HG02610 (cell line): ENCODE measurements at regions not wholly inside any gene's neighbourhood (a gene's known extent, or its start where the extent isn't known, plus 50 kb on each side); places are given as distances from the start of the nearest gene placed in this dataset.
"Not testable (repeated sequence)": the region's sequence is repeated elsewhere in the genome, so short reads cannot be mapped to it uniquely, and the experiment has no call there.

Source experiments
- ATAC-seq: cut with Tn5 transposase; IDR thresholded peaks from one replicate; pipeline ENCODE4 v1.9.1; 2021; ENCODE audit warnings: mild to moderate bottlenecking, moderate library complexity; ENCODE audit not compliant: unreplicated experiment

DNA sequence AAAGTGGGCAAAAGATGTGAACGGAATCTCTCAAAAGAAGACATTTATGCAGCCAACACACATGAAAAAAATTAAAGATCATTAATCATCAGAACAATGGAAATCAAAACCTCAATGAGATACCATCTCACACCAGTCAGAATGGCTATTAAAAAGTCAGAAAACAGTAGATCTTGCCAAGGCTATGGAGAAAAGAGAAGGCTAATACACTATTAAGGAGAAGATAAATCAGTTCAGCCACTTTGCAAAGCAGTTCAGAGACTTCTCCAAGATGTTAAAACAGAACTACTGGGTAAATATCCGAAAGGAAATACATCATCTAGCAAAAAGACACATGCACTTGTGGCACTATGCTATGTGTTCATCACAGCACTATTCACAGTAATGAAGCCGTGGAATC lies 388.2 kb upstream of the LUZP2 start:
- no peak for ATAC-seq

DNA sequence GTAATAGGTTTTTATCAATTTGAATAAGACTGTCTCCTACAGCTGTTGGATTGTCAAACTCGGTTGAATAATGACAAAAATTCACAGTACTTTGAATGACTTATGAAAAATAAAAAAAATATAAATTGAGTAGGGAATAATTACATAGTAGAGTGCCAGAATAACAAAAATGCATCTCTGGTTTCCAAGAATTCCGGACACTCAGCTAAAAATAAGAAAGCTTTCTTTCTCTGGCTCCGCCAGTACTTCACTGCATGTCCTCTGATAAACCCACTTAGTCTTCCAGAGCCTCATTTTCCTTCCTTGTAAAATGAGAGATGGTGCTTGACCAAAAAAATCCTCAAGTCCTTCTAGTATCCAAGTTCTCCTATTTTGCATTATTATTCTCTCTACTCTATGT lies 374.6 kb upstream of the LUZP2 start:
- no peak for ATAC-seq

DNA sequence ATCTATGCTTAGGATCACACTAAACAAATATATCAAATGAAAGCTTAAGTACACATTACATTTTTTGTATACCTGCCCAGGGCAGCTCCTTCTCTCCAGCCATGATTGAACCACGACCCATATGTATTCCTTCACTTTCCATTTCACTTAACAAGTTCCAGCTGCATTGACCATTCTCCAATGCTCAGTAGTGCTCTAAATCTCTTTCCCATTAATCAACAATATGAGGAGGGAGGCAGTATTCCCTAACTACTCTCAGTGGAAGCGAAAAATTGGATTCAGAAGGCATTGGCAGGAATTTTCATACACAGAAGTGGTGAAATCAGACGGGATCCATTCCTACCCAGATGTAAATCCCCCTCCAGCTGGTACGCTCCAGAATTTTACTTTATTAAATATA lies 372.0 kb upstream of the LUZP2 start:
- ATAC-seq: no peak

DNA sequence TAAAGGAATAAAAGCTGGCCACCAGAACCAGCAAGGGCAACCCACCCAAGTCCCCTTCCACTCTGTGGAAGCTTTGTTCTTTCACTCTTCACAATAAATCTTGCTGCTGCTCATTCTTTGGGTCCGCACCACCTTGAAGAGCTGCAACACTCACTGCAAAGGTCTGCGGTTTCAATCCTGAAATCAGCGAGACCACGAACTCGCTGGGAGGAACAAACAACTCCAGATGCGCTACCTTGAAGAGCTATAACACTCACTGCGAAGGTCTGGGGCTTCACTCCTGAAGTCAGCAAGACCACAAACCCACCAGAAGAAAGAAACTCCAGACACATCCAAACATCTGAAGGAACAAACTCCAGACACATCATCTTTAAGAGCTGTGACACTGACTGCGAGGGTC lies 365.2 kb upstream of the LUZP2 start:
- no peak for ATAC-seq

DNA sequence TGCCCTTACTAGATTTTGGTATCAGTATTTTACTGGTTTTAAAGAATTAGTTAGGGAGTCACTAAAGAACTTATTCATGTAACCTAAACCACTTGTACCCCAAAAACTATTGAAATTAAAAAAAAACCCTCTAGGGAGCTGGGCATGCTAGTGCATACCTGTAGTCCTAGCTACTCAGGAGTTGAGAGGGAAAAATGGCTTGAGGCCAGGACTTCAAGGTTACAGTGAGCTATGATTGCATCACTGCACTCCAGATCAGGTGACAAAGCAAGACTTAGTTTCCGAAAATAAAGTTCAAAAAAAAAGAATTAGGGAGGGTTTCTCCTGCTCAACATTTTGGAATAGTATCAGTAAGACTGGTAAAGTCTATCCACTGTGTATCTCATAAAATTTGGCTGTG lies 364.4 kb upstream of the LUZP2 start:
- no peak for ATAC-seq

DNA sequence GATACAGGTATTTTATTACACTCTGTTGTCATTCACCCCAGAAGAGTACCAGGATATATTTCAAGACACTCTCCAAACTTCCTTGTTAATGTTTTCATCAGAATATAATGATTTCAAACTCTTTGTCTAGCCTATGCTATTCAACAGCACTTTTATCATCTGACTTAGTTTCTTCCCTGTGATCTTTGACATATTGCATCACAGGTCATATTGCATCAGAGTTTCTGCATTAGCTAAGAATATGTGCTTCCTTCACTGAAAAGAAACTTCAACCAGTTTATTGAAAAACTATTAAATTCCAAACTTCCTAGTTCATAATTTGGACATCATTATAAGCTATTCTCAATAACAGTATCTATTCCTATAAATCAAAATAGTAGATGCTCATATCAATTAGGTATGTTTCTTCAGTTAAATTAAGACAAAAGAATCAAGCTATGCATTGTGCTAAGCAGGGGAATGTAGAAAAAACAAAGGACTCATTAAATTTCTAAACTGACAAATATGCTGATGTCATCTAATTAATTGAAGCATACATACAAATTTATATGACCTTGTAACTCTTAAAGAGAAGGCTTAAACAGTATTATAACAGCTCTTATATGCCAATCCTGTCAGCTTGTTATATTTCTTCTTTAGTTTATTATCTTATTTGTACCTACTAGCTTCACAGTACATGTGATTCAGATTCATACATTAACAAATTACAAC lies 361.8 kb upstream of the LUZP2 start:
- ATAC-seq: no peak

DNA sequence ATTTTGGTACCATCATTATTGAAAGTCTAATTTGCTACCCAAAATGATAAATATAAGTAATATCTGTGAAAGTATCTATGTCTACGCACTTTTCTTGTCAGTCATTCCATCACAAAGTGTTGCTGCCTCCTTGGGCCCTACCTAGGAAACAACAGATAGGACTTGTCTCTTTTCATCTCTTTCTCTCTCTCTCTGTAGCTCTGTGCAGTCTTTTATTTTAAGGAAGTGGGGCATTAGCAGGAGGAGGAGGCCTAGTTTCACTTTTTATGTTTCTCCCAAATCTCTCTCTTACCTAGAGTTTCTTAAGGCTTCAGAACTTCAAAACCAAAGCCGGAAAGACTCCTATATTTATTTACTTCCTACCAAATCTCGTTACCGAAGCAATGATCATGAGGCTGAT lies 354.8 kb upstream of the LUZP2 start:
- no peak for ATAC-seq

DNA sequence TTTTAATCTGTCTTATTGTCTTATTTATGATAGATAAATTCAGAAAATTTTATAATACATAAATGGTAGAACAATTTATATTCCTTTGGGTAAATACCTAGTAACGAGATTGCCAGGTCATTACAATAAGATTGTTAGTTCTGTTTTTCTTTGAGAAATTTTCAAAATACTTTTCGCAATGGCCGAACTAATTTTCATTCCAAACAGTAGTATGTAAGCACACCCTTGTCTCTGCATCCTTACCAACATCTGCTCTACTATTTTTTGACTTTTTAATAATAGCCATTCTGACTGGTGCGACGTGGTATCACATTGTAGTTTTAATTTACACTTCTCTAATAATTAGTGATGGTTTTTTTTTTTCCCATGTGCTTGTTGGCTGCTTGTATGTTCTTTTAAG lies 351.4 kb upstream of the LUZP2 start:
- no peak for ATAC-seq

DNA sequence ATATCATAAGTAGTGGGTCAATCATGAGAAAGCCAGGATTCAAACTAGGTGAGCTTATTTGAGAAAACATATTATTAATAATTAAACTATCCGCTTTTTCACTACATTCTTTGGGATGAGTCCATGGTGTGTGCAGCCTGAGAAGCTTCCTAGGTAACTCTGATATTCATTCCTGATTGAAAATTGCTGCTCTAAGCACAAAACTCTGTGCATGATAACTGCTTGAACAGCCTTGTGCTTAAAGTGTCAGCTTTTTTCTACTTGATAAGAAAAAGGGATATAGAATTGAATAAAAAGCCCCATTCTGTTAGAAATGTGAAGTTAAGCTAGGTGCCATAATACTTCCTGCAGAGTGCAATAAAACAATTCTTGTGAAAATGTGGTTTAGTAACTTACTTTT lies 343.5 kb upstream of the LUZP2 start:
- ATAC-seq: no peak

DNA sequence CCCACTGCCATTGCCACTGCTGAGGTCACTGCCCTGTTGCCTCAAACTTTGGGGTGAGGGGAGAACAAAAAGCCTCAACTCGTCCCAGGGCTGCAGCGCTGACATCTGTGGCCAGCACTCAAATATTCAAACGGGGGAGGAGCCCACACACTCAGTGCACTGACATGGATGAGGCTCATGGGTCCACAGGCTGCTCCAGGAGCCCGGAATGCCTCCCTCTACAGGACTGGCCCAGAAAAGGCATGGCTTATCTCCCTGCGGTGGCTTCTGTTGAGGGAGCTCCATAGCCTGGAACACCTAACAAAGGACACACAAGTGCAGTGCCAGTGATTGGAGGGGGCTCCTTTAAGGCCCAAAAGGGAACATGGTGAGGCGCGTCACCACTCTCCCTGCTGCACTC lies 341.1 kb upstream of the LUZP2 start:
- no peak for ATAC-seq

DNA sequence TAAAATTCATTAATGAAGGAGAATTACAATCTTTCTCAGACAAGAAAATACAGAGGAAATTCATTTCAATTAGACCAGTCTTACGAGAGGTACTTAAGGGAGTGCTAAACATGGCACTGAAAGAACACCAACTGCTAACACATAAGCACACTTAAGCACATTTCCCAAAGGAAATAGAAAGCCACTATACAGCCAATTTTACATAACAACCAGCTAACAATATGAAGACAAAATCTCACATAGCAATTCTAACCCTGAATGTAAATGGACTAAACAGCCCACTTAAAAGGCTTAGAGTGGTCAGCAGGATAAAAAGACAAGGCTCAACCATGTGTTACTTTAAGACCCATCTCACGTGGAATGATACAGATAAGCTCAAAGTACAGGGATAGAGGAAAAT lies 339.5 kb upstream of the LUZP2 start:
- ATAC-seq: no peak

DNA sequence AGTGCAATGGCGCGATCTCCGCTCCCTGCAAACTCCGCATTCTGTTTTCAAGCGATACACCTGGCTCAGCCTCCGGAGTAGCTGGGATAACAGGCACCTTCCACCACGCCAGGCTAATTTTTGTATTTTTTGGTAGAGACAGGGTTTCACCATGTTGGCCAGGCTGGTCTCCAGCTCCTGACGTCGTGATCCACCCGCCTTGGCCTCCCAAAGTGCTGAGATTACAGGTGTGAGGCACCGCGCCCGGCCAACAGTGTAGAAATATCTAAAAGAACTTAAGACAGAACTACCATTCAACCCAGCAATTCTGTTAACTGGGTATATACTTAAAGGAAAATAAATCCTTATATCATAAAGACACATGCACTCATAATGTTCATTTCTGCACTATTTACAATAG lies 335.3 kb upstream of the LUZP2 start:
- no peak for ATAC-seq

DNA sequence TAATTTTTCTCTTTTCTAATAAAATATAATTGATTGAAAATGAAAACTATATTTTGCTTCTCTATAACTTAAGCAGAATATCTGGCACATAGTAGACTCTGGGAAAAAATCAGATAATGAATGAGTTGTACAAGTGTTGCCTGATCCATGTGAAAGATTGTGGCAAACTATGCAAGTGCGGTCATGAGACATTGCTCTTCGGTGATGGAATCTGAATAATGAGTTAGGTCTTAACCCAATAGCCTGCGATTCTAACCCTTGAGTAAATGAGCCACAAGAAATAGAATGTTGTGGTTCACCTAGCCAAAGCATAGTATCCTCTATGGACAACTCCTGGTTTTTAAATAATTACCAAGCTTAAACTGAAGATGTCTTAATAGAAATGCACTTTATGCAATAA lies 333.7 kb upstream of the LUZP2 start:
- ATAC-seq: no peak

DNA sequence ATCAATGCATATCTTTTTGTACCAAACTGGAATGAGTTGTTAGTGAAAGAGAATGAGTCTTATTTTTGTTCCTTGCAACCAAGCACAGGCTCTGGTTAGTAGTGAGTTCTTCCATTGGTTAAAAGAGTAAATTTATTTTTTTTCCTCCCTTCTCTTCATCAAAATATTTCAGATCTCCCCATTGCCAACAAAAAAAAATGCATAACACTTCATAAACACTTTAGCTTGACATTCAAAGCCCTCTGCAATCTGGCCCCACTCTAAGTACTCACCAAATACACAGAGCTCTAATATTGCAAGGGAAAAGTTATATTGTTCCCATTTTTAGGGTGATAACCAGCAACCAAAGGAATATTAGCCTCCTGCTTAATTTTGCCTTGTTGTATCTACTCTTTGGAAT lies 333.0 kb upstream of the LUZP2 start:
- no peak for ATAC-seq

DNA sequence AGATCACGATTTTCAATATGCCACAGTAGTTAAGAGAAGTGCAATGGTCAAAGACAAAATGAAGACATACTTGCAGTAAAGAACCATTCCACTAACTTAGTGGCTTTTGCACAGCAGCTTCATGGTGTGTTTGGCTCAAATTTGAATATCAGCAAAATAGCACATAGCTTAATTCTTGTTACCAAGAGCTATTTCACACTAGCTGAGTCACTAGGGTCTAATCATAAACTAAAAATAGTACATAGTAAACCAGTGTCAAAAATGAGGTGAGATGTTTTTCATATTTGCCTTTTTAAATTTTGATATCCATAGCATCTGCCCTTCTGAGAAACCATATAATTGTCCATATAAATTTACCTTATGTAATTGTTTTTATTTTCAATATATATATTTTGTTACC lies 325.0 kb upstream of the LUZP2 start:
- no peak for ATAC-seq

DNA sequence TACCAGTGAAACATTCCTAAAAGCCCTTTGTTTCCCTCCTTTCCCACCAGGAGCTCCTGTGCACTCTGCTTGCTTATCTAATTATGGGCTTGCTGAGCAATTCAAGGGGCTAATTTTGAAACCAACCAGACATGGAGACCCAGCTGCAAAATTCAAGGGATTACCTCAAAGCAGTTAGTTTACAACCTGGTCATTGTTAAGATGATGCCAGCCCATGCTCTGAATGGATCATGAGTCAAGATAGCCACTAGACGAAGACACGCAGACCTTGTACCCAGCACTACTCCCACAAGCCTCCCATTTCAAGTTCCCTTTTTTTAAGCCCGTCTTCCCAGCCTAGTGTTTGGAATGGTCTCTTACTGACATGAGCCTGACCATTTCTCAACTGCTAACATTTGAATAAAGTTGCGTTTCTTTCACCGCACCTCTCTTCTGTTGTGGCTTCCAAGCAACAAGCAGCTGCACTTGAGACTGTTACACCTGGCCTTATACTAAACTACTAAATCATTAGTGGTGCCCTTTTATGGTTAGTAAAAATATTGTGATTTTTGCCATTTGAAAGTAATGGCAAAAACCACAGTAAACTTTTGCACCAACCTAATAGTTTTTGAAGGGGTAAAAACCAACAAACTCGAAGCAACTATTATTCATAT lies 315.3 kb upstream of the LUZP2 start:
- ATAC-seq: no peak

DNA sequence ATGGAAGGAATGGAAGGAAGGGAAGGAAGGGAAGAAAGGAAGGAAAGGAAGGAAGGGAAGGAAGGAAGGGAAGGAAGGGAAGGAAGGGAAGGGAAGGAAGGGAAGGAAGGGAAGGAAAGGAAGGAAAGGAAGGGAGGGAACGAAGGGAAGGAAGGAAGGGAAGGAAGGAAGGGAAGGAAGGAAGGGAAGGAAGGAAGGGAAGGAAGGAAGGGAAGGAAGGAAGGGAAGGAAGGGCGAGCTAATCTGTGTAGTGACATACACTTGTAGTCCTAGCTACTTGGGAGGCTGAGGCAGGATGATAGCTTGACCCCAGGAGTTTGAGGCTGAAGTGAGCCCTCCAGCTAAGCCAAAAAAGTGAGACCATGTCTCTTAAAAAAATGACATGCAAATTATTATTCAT lies 311.3 kb upstream of the LUZP2 start:
- ATAC-seq: not testable (repeated sequence)

DNA sequence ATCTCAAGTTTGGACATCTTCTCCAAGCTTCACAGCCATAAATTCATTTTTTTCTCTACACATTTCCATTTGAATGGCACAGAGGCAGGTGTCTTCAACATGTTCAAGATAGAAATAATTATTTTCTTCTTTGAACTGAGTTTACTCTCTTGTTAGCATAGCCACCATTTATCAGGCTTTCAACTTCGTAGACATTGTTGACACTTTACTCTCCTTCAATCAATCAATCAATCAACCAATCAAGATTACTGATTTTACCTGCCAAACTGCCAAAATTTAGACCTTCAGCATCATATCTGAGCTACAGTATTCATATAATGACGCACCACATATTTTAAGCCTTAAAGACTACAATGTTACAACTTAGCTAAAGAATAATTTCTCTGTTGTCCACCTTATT lies 300.1 kb upstream of the LUZP2 start:
- no peak for ATAC-seq

DNA sequence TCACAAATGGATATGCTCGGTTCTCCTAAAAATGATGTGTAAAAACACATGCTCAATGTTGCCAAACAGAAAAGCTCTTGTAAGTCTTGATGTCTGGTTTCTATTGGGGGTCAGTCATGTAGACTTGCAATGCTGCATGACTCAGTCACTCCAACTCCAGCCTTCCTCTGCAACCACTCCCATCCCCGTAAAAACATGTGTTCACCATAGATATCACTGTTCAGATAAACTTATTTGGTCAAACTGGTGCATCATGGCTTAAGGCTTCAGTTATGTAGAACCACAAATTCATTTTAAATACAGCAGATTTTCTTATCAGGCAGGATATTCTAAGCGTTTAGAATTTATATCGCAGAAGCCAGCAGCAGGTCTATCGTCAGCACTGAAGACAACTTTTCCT lies 298.4 kb upstream of the LUZP2 start:
- no peak for ATAC-seq

DNA sequence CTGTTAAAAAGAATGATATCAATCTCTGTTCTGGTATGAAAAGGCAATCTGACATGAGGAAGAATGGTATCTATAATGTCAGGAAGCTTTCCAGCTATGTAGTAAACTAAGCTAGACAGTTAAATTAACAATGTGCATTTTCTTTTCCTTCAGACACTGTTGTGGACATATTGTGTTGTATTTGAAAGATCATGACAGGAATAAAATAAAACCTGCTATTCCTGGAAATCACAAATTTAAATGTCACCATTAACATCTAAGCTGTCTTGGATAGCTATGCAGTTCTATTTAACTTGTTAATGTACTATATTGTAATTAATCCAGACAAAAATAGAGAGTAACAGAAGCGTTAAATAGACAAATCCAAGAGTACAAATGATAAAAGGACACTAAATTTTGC lies 297.4 kb upstream of the LUZP2 start:
- no peak for ATAC-seq

DNA sequence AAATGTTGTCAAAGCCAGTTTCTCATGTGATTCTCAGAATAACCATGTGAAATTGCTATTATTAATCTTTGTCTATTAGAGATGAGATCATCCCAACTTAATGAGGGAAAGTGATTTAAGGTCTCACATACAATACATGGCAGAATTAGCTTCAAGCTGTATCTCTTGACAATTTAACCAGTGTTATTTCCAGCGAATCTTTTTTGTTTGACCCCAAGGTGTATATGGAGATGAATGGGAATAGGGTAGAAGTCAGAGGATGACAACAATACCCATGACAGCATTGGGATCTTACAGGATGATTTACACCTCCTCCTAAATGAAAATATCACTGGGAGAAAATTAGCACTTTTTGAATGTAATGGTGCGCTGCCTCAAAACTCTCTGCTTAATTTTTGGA lies 290.8 kb upstream of the LUZP2 start:
- no peak for ATAC-seq

DNA sequence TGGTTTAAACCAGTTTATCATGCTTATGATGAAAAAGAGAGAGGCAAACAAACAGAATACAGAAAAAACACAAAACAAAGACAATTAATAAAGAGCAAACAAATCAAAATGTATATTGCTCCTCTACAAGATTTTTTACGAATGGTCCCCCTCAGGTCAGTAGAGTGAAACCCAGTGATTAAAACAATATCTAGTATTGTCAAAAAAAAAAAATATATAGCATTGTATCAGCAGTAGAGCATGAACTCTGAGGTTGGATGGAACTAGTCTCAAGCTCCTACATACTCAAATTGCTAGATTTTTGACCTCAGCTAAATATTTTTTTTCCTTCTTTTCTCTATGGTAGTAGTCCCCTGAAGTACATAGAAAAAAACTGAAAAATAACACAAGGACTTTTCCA lies 290.3 kb upstream of the LUZP2 start:
- ATAC-seq: no peak

DNA sequence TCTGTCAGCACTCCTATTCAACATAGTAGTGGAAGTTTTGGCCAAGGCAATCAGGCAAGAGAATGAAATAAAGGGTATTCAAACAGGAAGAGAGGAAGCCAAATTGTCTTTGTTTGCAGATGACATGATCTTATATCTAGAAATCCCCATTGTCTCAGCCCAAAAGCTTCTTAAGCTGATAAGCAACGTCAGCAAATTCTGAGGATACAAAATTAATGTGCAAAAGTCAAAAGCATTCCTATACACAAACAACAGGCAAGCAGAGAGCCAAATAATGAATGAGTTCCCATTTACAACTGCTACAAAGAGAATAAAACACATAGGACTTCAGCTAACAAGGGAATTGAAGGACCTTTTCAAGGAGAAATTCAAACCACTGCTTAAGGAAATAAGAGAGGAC lies 280.4 kb upstream of the LUZP2 start:
- no peak for ATAC-seq
